GM21447 (cell line): ENCODE measurements at regions not wholly inside any gene's neighbourhood (a gene's known extent, or its start where the extent isn't known, plus 50 kb on each side); places are given as distances from the start of the nearest gene placed in this dataset.
"Not testable (repeated sequence)": the region's sequence is repeated elsewhere in the genome, so short reads cannot be mapped to it uniquely, and the experiment has no call there.

Experiments used
- ATAC-seq: cut with Tn5 transposase; IDR thresholded peaks from one replicate; pipeline ENCODE4 v1.9.1; 2021; ENCODE audit not compliant: unreplicated experiment

DNA sequence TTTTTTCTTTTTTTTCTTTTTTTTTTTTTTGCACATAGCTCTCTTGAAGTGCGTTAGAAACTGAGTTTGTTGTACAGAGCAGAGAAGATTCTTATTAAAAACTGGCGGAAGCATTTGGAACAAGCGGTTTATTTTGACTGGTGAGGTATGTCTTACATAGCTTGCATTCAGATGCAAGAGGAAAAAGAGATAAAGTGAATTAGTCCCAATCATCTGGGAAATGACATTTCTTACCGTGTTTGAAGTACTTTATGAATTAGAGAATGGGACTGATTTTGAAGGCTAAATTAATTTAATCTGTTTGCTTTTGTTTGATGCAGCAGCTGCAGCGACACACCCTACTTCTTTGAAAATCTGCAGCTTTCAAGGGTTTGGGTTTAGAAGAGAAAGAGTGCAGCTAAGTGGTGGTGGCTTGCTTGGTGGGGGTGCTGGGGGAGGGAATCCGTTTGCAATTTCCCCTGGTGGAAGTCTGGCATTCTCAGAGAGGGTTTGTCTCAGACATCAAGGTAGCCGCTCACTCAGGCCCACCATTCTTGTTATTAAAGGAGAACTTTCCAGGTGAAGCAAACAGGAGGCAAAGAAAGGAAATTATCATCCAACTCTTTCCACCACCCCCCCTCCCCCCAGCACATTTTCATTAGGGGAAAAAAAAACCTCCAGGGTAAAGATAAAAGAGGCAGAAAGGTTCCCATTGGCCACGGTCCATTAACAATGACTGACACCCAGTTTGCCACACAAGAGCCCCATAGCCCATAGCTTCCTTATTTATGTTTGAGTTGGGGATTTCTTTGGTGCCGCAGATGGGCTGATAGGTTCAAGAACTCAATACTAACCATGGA, 231.7 kb downstream of the SKIDA1 start:
- no peak for ATAC-seq

DNA sequence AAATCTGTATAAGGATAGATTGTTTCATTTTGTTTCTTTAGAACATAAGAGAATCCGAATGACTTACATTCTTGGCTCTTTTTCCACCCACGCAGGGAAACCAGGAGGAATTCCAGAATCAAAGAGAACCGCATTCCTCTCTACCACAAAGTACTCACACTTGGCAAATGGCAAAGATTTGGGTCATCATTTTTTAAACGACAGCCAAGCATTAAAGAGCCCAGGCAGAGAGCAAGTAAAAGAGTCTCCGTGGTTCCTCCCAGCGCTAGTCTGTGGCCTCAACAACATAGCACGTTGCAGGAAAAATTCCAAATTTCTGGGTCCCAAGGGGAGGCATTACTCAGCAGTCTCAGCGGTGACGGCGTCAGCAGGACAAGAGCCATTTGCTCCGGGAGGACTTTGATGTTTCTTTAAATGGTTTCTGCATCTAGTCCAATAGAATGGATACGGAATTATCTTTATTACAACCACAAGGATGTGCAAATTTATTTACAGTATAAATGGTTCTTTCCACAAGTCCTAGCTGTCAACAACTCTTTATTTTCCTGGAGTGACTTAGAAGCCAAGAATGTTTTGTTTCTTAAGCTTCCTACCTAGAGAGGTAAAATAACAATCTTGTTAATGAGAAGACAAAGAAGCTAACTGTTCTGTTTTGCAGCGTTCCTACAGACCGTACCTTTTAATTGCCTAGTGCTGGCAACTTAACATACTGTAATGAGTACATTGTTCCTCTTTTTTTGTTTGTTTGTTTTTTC, 232.5 kb downstream of the SKIDA1 start:
- ATAC-seq, result no peak

DNA sequence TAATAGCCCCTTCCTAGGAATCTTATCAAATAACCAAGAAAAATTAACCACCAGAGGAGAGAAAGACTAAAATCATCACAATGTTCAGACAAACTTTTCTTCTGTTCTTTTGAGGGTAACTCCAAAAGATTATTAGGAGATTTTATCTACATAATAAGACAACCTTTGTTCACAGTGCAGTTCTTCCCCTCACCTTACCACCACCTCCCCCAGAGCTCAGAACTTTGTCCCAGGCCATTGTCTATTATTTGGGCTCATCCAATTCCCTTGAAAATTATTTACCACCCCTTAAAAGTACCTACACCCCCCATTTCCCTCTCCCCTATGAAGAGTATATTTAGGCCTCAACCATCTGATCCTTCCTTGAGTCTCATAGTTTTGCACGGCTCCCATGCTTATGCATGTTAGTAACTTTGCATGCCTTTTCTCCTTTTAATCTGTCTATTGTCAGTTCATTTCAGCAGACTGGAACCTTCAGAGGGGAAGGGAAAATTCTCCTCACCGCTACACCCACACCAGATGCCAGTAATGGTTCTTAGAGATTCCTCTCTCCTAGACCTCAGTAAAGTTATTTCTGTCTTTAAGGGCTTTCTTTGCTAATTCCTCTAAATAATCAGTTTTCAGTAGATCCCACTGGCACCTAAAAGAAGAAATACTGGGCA, 234.9 kb downstream of the SKIDA1 start:
- no peak for ATAC-seq

DNA sequence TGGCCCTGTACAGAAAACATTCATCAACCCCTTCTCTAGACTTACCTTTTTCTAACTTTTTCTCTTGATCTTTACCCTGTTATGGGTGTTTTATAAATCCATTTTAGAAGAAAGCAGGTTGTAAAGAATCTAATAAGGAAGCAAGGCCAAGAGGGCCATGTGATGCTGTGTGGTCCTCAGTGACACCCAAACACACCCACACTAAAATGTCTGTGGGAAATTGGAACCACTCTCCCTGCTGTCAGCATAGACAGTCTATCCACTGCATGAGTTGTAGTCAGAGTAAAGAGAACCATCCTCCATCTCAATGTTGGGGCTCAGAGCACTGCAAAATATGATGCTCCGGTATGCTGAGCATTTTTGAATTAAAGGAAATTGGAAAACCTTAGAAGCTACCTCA, 235.5 kb downstream of the SKIDA1 start:
- no peak for ATAC-seq

DNA sequence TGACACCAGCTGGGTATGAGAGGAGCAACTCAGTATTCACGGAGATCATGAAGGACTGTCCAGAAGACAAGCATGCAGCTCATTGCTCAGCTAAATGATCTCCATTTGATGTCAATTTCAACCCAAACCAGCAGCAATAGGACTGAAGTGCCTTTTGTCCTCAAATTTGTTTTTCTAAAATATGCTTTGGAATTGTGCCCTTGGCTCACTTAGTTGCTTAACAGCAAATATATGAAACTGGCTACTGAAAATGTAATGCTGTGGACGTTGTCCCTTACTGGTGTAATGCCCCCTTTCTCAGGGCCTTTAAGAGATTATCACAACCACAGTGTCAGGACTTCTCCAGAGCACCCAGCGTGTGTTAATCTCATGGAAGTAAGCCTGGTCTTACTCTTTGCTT, 236.2 kb downstream of the SKIDA1 start:
- ATAC-seq, result no peak

DNA sequence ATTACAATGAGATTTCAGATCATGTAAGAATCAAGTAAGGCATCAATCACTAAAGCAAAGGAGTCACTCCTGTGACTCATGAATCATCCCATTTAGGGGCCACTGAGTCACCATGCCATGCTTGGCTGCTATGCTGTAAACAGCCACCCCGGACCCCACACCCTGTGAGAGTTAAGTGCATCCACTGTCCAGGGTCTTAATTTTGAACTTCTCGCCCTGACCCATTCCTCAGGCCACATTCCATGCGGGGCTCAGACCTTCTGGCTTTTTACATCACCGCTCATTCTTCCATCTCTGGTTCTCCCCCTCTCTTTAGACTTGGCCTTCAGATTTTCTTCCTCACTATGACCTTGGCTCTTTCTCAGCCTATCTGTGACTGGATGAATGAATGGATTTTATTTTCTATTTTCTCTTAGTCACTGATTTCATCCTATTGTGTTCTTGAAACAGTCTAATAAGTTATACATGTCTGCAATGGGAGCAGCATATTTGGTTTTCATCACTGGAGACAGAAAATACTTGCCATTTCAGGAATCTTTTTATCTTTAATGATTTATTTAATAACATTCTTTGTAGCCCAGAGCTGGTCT, 239.6 kb downstream of the SKIDA1 start:
- no peak for ATAC-seq

DNA sequence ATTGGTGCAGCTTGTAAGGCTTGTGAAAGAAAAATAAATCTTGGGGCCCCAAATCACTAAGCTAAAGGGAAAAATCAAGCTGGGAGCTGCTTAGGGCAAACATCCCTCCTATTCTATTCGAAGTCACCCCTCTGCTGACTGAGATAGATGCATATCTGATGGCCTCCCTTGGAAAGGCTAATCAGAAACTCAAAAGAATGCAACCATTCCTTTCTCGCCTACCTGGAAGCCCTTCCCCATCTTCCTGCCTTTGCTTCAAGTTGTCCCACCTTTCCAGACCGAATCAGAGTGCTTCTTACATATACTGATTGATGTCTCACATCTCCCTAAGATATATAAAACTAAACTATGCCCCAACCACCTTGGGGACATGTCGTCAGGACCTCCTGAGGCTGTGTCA, 240.3 kb downstream of the SKIDA1 start:
- no peak for ATAC-seq

DNA sequence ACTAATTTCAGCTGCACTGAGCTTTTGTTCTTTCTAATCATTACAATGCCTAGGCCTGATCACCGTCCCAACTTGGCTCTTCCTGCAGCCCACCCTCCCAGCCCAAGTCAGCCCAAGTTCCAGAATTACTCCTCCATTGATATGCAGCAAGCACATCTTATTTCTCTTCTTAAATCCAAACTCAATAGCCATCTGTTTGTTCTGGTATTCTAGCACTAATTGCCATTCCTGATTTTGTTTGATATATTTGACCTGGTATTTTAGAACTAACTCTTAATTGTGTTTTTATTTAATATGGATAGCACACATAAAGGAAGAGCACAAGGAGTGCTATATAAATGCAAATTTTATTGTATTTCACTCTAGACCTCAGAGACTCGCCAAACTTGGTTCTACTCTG, 241.2 kb downstream of the SKIDA1 start:
- no peak for ATAC-seq

DNA sequence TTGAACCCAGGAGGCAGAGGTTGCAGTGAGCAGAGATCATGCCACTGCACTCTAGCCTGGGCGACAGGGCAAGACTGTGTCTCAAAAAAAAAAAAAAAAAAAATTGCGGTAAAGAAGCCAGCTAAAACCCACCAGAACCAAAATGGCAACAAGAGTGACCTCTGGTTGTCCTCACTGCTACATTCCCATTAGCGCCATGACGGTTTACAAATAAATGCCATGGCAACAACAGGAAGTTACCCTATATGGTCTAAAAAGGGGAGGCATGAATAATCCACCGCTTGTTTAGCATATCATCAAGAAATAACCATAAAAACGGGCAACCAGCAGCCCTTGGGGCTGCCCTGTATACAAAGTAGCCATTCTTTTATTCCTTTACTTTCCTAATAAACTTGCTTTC, 242.4 kb downstream of the SKIDA1 start:
- not testable (repeated sequence) for ATAC-seq

DNA sequence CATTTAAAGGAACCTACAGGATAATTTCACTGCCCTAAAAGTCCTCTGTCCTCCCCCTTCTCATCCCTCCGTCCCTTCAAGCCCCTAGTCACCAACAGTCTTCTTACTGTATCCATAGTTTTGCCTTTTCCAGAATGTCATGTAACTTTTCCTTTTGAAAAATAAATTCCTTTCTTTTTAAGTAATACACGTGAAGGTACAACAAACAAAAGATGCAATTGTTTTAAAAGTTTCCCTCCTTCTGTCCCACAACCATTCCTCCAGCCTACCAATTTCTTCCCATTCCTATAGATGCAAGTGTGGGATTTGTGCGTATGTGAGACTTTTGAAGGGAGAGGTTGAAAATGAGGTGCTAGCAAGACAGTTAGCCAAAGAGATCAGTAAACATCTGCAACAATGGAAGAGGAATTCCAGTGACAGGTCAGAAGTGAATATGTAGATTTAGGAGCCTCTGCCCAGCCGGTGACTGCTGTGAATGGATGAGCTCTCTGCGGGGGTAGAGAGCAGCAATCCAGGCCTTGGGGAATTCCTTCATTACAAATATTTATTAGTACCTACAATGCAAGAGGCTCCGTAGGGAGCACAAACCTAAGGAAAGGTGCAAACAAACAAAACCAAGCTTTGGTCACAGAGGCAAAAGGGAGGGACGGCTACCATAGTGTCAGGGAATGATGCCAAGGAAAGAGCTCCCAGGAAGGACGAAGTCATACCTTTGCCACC, 243.6 kb downstream of the SKIDA1 start:
- ATAC-seq, result no peak

DNA sequence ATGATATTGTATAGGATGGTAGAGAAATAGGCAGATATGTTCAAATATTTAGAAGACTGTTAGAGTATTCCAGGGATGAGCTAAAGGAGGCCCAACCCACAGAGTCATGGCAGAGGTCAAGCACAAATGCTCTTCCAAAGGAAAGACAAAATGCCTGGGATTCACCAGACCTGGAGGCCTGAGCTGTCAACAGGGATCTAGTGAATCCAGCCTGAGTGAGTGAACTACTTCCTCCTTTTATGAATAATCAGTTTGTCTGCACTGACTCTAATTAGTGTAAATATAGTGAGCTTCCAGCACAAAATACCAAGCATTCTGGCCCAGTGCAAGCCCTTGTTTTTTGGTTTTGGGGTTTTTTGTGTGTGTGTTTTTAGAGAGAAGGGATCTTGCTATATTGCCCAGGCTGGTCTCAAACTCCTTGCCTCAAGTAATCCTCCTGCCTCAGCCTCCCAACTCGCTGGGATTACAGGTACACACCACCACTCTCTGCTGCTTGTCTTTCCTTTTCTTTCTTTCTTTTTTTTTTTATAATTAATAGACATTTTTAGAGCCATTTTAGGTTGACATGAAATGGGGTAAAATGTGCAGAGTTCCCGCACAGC, 244.4 kb downstream of the SKIDA1 start:
- no peak for ATAC-seq

DNA sequence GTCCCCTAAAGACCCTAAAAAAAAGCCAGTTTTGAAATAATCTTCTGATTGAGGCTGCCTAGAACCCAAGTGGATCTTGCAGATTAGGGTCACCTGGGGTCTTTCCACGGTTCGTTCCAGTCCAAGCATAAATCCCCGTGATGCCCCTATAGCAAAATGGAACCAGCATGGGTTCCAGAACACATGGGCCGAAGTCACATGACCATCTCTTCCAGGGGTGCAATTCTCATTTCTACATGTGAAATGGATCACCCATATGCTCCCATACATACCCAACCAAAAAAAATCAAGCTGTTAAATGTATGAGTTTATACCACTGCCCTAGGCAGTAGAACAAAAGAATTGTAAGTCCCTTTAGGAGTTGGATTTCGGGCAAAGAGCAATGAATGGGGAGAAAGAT, 245.4 kb downstream of the SKIDA1 start:
- ATAC-seq, result no peak

DNA sequence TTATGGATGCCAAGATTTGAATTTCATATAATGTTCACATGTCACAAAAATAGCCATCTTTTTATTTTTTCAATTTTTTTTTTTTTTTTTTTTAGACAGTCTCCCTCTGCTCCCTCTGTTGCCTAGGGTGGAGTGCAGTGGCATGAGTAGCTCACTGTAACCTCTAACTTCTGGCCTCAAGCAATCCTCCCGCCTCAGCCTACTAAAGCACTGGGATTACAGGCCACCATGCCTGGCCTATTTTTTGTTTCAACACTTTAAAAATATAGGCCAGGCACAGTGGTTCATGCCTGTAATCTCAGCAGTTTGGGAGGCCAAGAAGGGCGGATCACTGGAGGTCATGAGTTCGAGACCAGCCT, 246.3 kb downstream of the SKIDA1 start:
- no peak for ATAC-seq

DNA sequence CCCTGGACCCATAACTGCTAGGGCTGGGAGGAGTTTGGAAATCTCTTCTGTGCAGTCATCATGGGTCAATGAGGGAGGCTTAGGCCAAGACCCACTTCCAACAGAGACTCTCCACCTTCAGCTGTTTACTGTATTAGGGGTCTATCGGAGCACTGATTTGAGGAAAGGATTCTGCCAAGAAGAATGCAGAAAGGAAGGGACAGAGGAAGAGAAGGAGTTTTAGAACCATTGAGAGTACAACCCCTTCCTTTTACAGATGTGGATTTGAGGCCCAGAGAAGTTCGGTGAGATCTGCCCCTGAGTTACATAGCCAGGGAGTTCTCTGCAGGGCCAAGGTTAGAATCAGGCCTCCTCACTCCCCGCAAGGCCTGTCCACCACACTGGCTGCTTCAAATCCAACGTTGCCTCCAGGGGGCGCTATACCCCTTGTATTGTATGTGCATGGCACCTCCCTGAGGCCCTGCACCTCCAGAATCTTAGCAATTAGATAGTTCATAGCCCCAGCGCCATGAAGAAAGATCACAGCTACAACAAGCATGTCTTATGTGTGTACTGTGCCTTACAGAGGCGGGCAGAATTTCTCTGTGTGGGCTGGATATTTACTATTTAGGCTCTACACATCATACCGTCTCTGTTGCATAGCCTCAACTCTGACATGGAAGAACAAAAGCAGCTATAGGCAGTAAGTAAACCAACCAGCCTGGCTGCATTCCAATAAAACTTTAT, 246.8 kb downstream of the SKIDA1 start:
- ATAC-seq, result peak; percentile 93

DNA sequence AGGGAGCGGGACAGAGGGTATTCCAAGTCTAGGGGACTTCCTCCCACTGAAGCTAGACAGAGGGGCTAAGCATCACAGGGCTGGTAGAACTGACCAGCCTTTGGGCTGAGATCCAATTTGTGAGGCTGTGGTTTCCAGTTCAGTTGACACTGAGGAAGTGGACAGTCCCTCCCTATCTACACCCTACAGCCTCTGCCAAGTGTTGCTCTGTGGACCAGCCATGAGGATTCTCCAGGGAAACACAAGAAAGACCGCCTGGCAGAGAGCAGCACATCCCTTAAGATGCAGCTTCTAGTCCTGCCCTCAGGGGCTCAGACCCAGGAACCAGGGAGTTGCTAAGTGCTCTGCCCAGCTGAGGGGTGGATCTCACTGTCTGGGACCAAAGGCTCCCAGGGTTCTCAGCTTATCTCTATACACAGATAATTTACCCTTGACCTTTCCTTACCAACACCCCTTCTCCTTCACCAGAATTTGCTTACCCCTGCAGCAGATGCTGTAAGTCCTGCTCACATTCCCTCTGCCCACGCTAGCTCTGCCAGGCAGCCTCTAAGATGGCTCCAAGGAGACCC, 252.0 kb downstream of the SKIDA1 start:
- no peak for ATAC-seq

DNA sequence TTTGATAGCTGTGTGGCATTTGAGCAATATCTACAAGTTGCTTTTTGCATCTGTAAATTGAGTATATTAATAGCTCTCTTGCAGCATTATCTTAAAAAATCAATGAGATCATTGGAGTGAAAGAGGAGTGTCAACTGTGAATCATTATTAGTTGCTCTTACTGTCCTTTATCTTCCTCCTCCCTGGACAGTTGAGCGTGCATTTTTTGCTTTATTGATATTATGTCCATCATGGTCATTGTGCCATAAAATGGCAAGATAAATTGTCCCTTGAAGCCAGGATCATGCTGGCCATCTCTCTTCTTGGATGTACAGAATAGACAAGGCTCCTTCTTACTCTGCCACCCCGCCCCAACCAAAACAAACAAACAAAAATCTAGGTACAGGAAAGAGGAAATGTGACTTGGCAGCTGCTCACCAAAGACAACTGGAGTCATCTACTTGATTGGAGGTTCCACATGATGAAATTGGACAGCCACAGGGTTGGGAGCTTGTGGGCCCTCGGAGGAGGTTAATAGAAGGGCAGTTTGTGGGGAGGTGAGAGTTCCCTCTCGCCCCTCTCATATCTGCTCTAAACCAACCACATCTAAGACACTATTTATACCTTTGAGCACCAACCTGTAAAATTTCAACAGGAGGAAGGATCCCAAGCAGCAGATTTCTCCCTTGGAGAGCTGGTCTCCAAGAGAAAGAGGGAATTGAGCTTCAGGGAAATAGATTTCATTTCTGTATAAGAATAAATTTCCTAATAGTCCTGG, 252.7 kb downstream of the SKIDA1 start:
- ATAC-seq, result no peak

DNA sequence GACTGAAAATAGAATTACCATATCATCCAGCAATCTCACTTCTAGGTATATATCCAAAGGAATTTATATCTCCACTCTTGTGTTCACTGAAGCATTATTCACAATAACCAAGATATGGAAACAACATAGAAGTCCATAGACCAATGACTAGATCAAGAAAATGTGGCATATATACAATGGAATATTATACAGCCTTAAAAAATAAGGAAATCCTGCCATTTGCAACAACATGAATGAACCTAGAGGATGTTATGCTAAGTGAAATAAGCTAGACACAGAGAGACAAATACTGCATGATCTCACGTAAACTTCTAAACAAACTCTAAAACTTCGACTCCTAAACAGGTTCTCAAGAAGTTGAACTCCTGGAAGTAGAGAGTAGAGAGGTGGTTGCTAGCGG, 254.5 kb downstream of the SKIDA1 start:
- ATAC-seq, result no peak

DNA sequence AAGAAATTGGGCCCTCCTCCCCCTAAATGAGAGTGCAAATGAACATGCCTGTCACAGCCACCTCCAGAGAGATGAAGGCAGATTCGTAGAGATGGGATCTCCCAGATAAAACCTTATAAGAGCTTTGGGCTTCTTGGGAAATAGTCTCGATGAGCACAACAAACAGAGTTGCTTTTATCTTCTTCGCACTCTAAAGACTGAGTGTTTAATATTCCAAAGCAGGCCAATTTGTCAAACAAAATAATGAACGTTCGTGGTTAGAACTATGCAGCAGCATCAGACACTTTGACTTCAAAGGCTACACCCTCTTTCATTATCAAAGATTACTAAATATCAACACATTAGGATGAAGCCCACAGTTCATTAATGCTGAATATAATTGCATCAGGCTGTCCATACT, 256.2 kb downstream of the SKIDA1 start:
- no peak for ATAC-seq

DNA sequence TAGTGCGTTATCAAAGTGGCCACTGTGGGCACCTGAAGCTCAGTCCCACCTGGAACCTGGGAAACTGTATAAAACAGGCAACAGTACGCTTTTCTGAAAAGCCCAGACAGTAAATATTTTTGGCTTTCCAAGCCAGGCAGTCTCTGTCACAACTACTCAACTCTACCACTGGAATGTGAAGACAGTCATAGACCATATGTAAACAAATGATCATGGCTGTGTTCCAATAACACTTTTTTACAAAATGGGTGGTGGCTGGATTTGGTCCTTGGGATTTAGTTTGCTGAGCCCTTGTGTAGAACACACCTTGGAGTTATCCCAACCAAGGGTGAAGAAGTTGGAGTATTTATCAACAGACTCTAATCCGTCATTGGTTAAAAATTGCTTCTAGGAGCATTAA, 259.9 kb downstream of the SKIDA1 start:
- ATAC-seq, result no peak
